ENCODE measurements at regions not wholly inside any gene's neighbourhood (a gene's known extent, or its start where the extent isn't known, plus 50 kb on each side); places are given as distances from the start of the nearest gene placed in this dataset.

GRCh38 chr15:29348336-29348914 is 78.8 kb upstream of the NSMCE3 start:
- TF ChIP-seq CTCF (IDR thresholded peaks at IDR 0.05; ENCODE audit: low read length) (no peak), EZH2 (IDR thresholded peaks at IDR 0.05; ENCODE audit: borderline replicate concordance, low read length) (no peak)
